GM12878 (cell line): ENCODE measurements at regions not wholly inside any gene's neighbourhood (a gene's known extent, or its start where the extent isn't known, plus 50 kb on each side); places are given as distances from the start of the nearest gene placed in this dataset.

ENCODE experiments used
- ATAC-seq: fragments of 200-7000 bp; cut with Tn5 transposase; 3 replicates; pipeline ENCODE4 v1.9.1; 2020; ENCODE audit warnings: mild to moderate bottlenecking, moderate library complexity
- BruUV-seq: library from RNA; stranded (reverse); fragments of 400-500 nt; replicated peaks from 2 replicates; lab custom pipeline; 2021; lab: Mats Ljungman, UMichigan
- CTCF ChIA-PET: fragments of 300-600 bp; sonication (Branson Sonifier 250); formaldehyde crosslinking; extraction: SDS; loops from one replicate; lab custom pipeline; 2021; ENCODE audit warnings: inconsistent platforms; lab: Yijun Ruan, JAX
- POLR2A ChIA-PET: fragments of 350-600 bp; formaldehyde crosslinking; extraction: SDS; loops from one replicate; lab custom pipeline; 2021; ENCODE audit warnings: inconsistent platforms; lab: Charles Lee
- RAD21 ChIA-PET: fragments of 300-600 bp; sonication (Branson Sonifier 250); formaldehyde crosslinking; loops from one replicate; lab custom pipeline; 2023; ENCODE audit warnings: antibody characterized with exemption; ENCODE audit not compliant: unreplicated experiment; lab: Charles Lee
- SMC1A ChIA-PET: fragments of 300-600 bp; sonication (Branson Sonifier 250); formaldehyde crosslinking; loops from one replicate; lab custom pipeline; 2023; ENCODE audit not compliant: unreplicated experiment, uncharacterized antibody; lab: Charles Lee
- DNase-seq: peaks from one replicate; pipeline ENCODE4 v3.0.0-alpha.2; 2011; ENCODE audit warnings: low read depth, low spot score
- FAIRE-seq: peaks from 3 replicates; lab custom pipeline; 2011; peaks lifted over from hg19 to GRCh38; lab: Jason Lieb, UNC
- H2AFZ ChIP-seq: 2 replicates; pipeline ENCODE4 v1.6.0; 2011; ENCODE audit warnings: low read depth, low read length, control low read depth; ENCODE audit not compliant: control insufficient read depth
- H3K27ac ChIP-seq: 2 replicates; pipeline ENCODE4 v1.5.1; 2011; ENCODE audit warnings: control low read depth; ENCODE audit not compliant: control insufficient read depth, insufficient read depth
- H3K27me3 ChIP-seq, 2 experiments: replicated peaks in 1 of 2; 2 replicates each; pipeline versions ENCODE4 v1.6.0 to v1.6.1; 2011; ENCODE audit warnings: low read length in 1 of 2; ENCODE audit not compliant: control insufficient read depth in 2 of 2, insufficient read depth in 2 of 2
- H3K36me3 ChIP-seq, 2 experiments: 2 replicates each; pipeline ENCODE4 v1.5.1; 2011; ENCODE audit warnings: low read length in 1 of 2; ENCODE audit not compliant: control insufficient read depth in 2 of 2, insufficient read depth in 2 of 2
- H3K4me1 ChIP-seq: 2 replicates; pipeline ENCODE4 v1.6.1; 2011; ENCODE audit warnings: mild to moderate bottlenecking, low read length, moderate library complexity, mixed read lengths; ENCODE audit not compliant: control insufficient read depth, insufficient read depth
- H3K4me2 ChIP-seq: 2 replicates; pipeline ENCODE4 v1.6.0; 2011; ENCODE audit warnings: control low read depth; ENCODE audit not compliant: control insufficient read depth, insufficient read depth
- H3K4me3 ChIP-seq: fragments of 200-600 bp; sonication (generic); 2 replicates; pipeline ENCODE4 v1.5.1; 2016
- H3K79me2 ChIP-seq: 2 replicates; pipeline ENCODE4 v1.6.0; 2011; ENCODE audit warnings: low read length; ENCODE audit not compliant: control insufficient read depth, insufficient read depth
- H3K9ac ChIP-seq: 2 replicates; pipeline ENCODE4 v1.8.0; 2011; ENCODE audit warnings: low read length, control low read depth, mixed read lengths; ENCODE audit not compliant: control insufficient read depth, insufficient read depth
- H3K9me3 ChIP-seq: replicated peaks from 3 replicates; pipeline ENCODE4 v1.5.1; 2011; ENCODE audit warnings: mild to moderate bottlenecking, low read length; ENCODE audit not compliant: control insufficient read depth, insufficient read depth
- H4K20me1 ChIP-seq: 2 replicates; pipeline ENCODE4 v1.6.0; 2011; ENCODE audit not compliant: control insufficient read depth, insufficient read depth
- CBX5 ChIP-seq: sonication (generic); IDR thresholded peaks from 2 replicates; pipeline ENCODE4 v1.6.1; 2016; ENCODE audit warnings: low read depth, moderate library complexity, mild to moderate bottlenecking, inconsistent platforms
- PML ChIP-seq: IDR thresholded peaks from 2 replicates; pipeline ENCODE4 v1.6.1; 2012; ENCODE audit warnings: low read length, inconsistent platforms
- SUZ12 ChIP-seq: fragments of 200-600 bp; sonication (generic); IDR thresholded peaks from one replicate; pipeline ENCODE4 v1.6.1; 2018; ENCODE audit warnings: antibody characterized with exemption, mild to moderate bottlenecking; ENCODE audit not compliant: unreplicated experiment
- ZNF217 ChIP-seq: fragments of 450-650 bp; IDR thresholded peaks from 2 replicates; pipeline ENCODE4 v1.6.1; 2017; ENCODE audit warnings: antibody characterized with exemption, mild to moderate bottlenecking
- WGBS: methylation state at CpG from one replicate; pipeline ENCODE4 v1.1.6; 2016; ENCODE audit warnings: low lambda C conversion rate; ENCODE audit not compliant: insufficient replicate concordance, insufficient coverage; ENCODE audit errors: missing lambda C conversion rate; 5-methylcytosine and 5-hydroxymethylcytosine counted together
- in situ Hi-C: fragments of 300-500 bp; cut with MboI; formaldehyde crosslinking; loops from 9 replicates; pipeline ENCODE4 v1.14.3; 2018; ENCODE audit warnings: mixed read lengths
- intact Hi-C: fragments of 100-400 bp; cut with micrococcal nuclease; formaldehyde crosslinking; loops from one replicate; pipeline ENCODE4 v1.14.2; 2022; ENCODE audit not compliant: unreplicated experiment
- TF ChIP-seq, protein P1 (sequence below): fragments of 450-650 bp; IDR thresholded peaks from 2 replicates; pipeline ENCODE4 v1.6.1; 2017; ENCODE audit warnings: mild to moderate bottlenecking
- TF ChIP-seq, protein P2 (sequence below): fragments of 150-350 bp; IDR thresholded peaks from 2 replicates; pipeline ENCODE4 v1.6.1; 2016; ENCODE audit warnings: low read depth, low read length
- TF ChIP-seq, protein P3 (sequence below): IDR thresholded peaks from 2 replicates; pipeline ENCODE4 v1.6.1; 2011; ENCODE audit warnings: low read depth, mild to moderate bottlenecking, low read length, moderate library complexity, borderline replicate concordance; ENCODE audit errors: extremely low read depth
- TF ChIP-seq, protein P4 (sequence below), 3 experiments: IDR thresholded peaks in 2 of 3; conservative IDR thresholded peaks in 1 of 3; 2 replicates each; pipeline ENCODE4 v1.5.1; 2011; ENCODE audit warnings: low read depth in 3 of 3, low read length in 3 of 3, mild to moderate bottlenecking in 3 of 3, control low read depth in 2 of 3, moderate library complexity in 2 of 3, inconsistent platforms in 1 of 3, mixed read lengths in 1 of 3; ENCODE audit not compliant: control insufficient read depth in 2 of 3, insufficient read depth in 1 of 3; ENCODE audit errors: extremely low read depth in 1 of 3
- TF ChIP-seq, protein P5 (sequence below): fragments of 450-650 bp; IDR thresholded peaks from 2 replicates; pipeline ENCODE4 v1.6.1; 2016; ENCODE audit warnings: mild to moderate bottlenecking, moderate library complexity, borderline replicate concordance
- TF ChIP-seq, protein P6 (sequence below): IDR thresholded peaks from 2 replicates; pipeline ENCODE4 v1.6.1; 2011; ENCODE audit warnings: low read depth, low read length, improper control_type of control experiment, borderline replicate concordance

GRCh38 chr3:94965867-94966475 is 903.1 kb downstream of the NSUN3 start:
- Histone ChIP-seq H3K27ac (no peak overlapping the region), H3K4me1 (no peaks in the 10 kb centered on the region), H3K4me2 (no peak overlapping the region), H3K36me3 (no peaks in the 10 kb centered on the region), H2AFZ (no peak overlapping the region), H3K27me3 (no peaks in the 10 kb centered on the region), H3K4me3 (no peak overlapping the region), H3K9ac (no peak overlapping the region), H4K20me1 (no peaks in the 10 kb centered on the region), H3K9me3 (no peaks in the 10 kb centered on the region), H3K79me2 (no peaks in the 10 kb centered on the region)
- intact Hi-C loops, result no loop called here
- ATAC-seq (no peak), DNase-seq (no peak), FAIRE-seq (no peak)
- ChIA-PET CTCF (no interaction called here), RAD21 (no interaction called here), POLR2A (no interaction called here), SMC1A (no interaction called here)
- no TSS peak for BruUV-seq
- 0% methylated on average over 2 of the region's 2 CpGs for WGBS
- in situ Hi-C loops, result no loop called here
- TF ChIP-seq CBX5 (no peak), PML (no peak), SUZ12 (no peak), ZNF217 (no peak)
- TF ChIP-seq, protein P1, sequence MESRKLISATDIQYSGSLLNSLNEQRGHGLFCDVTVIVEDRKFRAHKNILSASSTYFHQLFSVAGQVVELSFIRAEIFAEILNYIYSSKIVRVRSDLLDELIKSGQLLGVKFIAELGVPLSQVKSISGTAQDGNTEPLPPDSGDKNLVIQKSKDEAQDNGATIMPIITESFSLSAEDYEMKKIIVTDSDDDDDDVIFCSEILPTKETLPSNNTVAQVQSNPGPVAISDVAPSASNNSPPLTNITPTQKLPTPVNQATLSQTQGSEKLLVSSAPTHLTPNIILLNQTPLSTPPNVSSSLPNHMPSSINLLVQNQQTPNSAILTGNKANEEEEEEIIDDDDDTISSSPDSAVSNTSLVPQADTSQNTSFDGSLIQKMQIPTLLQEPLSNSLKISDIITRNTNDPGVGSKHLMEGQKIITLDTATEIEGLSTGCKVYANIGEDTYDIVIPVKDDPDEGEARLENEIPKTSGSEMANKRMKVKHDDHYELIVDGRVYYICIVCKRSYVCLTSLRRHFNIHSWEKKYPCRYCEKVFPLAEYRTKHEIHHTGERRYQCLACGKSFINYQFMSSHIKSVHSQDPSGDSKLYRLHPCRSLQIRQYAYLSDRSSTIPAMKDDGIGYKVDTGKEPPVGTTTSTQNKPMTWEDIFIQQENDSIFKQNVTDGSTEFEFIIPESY, result no peak
- TF ChIP-seq, protein P2, sequence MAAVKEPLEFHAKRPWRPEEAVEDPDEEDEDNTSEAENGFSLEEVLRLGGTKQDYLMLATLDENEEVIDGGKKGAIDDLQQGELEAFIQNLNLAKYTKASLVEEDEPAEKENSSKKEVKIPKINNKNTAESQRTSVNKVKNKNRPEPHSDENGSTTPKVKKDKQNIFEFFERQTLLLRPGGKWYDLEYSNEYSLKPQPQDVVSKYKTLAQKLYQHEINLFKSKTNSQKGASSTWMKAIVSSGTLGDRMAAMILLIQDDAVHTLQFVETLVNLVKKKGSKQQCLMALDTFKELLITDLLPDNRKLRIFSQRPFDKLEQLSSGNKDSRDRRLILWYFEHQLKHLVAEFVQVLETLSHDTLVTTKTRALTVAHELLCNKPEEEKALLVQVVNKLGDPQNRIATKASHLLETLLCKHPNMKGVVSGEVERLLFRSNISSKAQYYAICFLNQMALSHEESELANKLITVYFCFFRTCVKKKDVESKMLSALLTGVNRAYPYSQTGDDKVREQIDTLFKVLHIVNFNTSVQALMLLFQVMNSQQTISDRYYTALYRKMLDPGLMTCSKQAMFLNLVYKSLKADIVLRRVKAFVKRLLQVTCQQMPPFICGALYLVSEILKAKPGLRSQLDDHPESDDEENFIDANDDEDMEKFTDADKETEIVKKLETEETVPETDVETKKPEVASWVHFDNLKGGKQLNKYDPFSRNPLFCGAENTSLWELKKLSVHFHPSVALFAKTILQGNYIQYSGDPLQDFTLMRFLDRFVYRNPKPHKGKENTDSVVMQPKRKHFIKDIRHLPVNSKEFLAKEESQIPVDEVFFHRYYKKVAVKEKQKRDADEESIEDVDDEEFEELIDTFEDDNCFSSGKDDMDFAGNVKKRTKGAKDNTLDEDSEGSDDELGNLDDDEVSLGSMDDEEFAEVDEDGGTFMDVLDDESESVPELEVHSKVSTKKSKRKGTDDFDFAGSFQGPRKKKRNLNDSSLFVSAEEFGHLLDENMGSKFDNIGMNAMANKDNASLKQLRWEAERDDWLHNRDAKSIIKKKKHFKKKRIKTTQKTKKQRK, result no peak
- TF ChIP-seq, protein P3, sequence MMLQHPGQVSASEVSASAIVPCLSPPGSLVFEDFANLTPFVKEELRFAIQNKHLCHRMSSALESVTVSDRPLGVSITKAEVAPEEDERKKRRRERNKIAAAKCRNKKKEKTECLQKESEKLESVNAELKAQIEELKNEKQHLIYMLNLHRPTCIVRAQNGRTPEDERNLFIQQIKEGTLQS, result no peak
- TF ChIP-seq, protein P4, sequence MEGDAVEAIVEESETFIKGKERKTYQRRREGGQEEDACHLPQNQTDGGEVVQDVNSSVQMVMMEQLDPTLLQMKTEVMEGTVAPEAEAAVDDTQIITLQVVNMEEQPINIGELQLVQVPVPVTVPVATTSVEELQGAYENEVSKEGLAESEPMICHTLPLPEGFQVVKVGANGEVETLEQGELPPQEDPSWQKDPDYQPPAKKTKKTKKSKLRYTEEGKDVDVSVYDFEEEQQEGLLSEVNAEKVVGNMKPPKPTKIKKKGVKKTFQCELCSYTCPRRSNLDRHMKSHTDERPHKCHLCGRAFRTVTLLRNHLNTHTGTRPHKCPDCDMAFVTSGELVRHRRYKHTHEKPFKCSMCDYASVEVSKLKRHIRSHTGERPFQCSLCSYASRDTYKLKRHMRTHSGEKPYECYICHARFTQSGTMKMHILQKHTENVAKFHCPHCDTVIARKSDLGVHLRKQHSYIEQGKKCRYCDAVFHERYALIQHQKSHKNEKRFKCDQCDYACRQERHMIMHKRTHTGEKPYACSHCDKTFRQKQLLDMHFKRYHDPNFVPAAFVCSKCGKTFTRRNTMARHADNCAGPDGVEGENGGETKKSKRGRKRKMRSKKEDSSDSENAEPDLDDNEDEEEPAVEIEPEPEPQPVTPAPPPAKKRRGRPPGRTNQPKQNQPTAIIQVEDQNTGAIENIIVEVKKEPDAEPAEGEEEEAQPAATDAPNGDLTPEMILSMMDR (IDR thresholded peaks at IDR 0.05 in 2 of 3, conservative IDR thresholded peaks at IDR 0.05 in 1 of 3; ENCODE audit: control insufficient read depth in 2 of 3, extremely low read depth in 1 of 3, insufficient read depth in 1 of 3, low read depth in 3 of 3, low read length in 3 of 3), result no peak
- TF ChIP-seq, protein P5, sequence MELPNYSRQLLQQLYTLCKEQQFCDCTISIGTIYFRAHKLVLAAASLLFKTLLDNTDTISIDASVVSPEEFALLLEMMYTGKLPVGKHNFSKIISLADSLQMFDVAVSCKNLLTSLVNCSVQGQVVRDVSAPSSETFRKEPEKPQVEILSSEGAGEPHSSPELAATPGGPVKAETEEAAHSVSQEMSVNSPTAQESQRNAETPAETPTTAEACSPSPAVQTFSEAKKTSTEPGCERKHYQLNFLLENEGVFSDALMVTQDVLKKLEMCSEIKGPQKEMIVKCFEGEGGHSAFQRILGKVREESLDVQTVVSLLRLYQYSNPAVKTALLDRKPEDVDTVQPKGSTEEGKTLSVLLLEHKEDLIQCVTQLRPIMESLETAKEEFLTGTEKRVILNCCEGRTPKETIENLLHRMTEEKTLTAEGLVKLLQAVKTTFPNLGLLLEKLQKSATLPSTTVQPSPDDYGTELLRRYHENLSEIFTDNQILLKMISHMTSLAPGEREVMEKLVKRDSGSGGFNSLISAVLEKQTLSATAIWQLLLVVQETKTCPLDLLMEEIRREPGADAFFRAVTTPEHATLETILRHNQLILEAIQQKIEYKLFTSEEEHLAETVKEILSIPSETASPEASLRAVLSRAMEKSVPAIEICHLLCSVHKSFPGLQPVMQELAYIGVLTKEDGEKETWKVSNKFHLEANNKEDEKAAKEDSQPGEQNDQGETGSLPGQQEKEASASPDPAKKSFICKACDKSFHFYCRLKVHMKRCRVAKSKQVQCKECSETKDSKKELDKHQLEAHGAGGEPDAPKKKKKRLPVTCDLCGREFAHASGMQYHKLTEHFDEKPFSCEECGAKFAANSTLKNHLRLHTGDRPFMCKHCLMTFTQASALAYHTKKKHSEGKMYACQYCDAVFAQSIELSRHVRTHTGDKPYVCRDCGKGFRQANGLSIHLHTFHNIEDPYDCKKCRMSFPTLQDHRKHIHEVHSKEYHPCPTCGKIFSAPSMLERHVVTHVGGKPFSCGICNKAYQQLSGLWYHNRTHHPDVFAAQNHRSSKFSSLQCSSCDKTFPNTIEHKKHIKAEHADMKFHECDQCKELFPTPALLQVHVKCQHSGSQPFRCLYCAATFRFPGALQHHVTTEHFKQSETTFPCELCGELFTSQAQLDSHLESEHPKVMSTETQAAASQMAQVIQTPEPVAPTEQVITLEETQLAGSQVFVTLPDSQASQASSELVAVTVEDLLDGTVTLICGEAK, result no peak
- TF ChIP-seq, protein P6, sequence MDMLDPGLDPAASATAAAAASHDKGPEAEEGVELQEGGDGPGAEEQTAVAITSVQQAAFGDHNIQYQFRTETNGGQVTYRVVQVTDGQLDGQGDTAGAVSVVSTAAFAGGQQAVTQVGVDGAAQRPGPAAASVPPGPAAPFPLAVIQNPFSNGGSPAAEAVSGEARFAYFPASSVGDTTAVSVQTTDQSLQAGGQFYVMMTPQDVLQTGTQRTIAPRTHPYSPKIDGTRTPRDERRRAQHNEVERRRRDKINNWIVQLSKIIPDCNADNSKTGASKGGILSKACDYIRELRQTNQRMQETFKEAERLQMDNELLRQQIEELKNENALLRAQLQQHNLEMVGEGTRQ, result no peak
